RWPE1 (cell line): ENCODE measurements at regions not wholly inside any gene's neighbourhood (a gene's known extent, or its start where the extent isn't known, plus 50 kb on each side); places are given as distances from the start of the nearest gene placed in this dataset.
"Not testable (repeated sequence)": the region's sequence is repeated elsewhere in the genome, so short reads cannot be mapped to it uniquely, and the experiment has no call there.

ENCODE experiments used
- CTCF ChIA-PET: fragments of 350-600 bp; sonication (Branson Sonifier 250); formaldehyde crosslinking; extraction: SDS; loops from one replicate; lab custom pipeline; 2021; lab: Yijun Ruan, JAX
- POLR2A ChIA-PET: fragments of 400-600 bp; formaldehyde crosslinking; extraction: SDS; loops from one replicate; lab custom pipeline; 2020; ENCODE audit warnings: antibody characterized with exemption; ENCODE audit not compliant: low non-redundant PET; lab: Yijun Ruan, JAX
- DNase-seq: peaks from one replicate; pipeline ENCODE4 v3.0.0; 2012; ENCODE audit warnings: low spot score
- H3K27ac ChIP-seq: fragments of 450-650 bp; 2 replicates; pipeline ENCODE4 v1.5.1; 2017
- TF ChIP-seq, protein P1 (sequence below): fragments of 450-650 bp; conservative IDR thresholded peaks from 2 replicates; pipeline ENCODE4 v1.5.1; 2017; ENCODE audit warnings: low read depth, mild to moderate bottlenecking

DNA sequence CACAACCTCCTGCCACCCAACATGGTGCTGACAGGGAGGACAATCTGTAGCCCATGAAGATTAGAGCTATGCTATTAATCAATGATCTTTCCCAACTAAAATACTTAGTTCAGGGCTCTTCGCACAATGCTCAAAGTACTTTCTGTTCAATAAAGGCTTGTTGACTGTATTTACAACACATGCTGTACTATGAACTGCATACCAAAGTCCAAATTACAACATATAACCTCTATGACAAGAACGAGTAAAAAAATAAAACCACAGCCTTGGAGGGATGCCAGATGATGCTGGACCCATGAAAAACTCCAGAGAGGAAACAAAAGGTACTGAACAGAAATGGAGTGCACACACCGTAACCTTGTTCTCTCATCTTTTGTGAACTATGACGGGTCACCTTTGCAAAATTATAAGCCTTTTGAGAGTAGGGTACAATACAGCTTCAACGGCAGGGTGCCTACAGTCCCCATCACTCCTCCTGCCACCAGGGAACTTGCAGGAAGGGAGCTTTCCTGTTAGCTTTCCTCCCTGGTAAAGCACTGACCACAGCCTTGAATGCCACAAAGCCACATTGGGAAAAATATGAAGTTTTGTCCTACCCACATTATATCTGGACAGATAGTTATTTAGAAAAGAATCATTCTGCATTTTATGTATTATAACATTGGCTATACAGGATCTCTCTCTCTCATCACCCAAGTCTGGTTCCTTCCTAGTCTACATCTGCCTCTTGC lies 175.6 kb downstream of the NRIP1 start:
- no peak for DNase-seq
- TF ChIP-seq, protein P1, sequence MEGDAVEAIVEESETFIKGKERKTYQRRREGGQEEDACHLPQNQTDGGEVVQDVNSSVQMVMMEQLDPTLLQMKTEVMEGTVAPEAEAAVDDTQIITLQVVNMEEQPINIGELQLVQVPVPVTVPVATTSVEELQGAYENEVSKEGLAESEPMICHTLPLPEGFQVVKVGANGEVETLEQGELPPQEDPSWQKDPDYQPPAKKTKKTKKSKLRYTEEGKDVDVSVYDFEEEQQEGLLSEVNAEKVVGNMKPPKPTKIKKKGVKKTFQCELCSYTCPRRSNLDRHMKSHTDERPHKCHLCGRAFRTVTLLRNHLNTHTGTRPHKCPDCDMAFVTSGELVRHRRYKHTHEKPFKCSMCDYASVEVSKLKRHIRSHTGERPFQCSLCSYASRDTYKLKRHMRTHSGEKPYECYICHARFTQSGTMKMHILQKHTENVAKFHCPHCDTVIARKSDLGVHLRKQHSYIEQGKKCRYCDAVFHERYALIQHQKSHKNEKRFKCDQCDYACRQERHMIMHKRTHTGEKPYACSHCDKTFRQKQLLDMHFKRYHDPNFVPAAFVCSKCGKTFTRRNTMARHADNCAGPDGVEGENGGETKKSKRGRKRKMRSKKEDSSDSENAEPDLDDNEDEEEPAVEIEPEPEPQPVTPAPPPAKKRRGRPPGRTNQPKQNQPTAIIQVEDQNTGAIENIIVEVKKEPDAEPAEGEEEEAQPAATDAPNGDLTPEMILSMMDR, result no peak
- no peak overlapping the region for H3K27ac ChIP-seq
- ChIA-PET CTCF (interaction anchor here (0.6 kb wide), 2 partner anchors 35 to 1600 kb away, joined by 3 read pairs; no protein-coding TSS in a partner anchor), POLR2A (no interaction called here)

DNA sequence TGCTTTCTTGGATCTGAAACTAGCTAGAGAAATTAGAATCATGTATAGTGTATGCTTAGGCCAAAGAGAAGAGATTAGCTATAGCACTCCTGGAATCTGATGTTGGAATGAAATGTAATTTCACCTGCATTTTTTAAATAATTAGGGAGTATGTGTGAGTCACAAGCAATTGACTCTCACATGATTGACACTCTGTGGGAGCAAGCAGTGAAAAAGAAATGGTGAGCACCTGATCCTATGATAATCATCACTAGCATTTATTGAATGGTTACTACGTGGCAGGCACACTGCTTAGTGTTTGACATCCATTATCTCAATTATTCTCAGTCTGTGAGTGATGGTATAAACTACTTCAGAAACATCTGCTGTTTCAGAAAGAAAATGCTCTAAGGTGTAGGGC lies 176.6 kb downstream of the NRIP1 start:
- no peak overlapping the region for H3K27ac ChIP-seq
- no peak for DNase-seq
- ChIA-PET POLR2A (no interaction called here), CTCF (interaction anchor here (0.6 to 0.7 kb wide), 2 partner anchors 34 to 109 kb away, joined by 3 read pairs; no protein-coding TSS in a partner anchor)
- TF ChIP-seq, protein P1, result no peak

DNA sequence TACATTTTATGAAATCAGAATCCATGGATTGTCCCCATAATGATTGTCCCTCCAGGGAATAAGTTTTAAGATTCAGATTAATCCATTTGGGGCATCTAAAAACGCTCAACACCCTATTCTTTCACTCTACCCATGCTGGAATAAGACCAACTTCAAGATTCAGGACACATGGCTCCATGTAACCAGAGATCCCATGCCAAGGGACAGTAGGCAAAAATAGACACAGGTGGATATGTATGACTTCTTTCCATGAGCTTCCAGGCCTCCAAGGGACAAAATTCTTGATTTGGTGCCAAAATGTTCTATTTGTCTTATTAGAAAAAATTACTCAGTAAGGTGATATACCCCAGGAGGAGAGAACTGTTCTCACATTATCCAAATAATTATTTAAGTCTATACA lies 178.8 kb downstream of the NRIP1 start:
- H3K27ac ChIP-seq, result no peak overlapping the region
- ChIA-PET CTCF (interaction anchor here (0.6 kb wide), 1 partner anchor 1102 kb away, joined by 4 read pairs; no protein-coding TSS in a partner anchor), POLR2A (no interaction called here)
- TF ChIP-seq, protein P1, result no peak
- no peak for DNase-seq

DNA sequence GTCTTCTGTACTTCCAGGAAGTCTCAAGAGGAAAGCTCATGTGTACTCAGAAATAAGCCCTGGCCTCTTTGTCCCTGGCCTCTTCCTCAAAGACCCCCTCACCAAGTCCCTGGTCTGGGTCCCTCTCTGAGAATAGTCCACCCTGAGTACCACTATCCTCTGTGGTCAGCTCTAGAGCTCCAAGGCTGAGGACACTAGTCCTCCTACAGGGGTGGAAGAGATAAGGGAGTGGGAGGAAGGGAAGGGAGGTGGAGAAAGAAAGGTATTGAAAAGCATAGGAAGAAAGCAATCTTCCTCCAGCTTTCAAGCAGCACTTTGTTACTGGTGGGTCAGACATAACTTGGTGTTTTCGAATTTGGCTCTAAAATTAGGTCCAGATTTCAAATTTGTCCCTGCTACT lies 181.4 kb downstream of the NRIP1 start:
- ChIA-PET CTCF (no interaction called here), POLR2A (no interaction called here)
- no peak for DNase-seq
- H3K27ac ChIP-seq, result no peak overlapping the region
- TF ChIP-seq, protein P1, result no peak

DNA sequence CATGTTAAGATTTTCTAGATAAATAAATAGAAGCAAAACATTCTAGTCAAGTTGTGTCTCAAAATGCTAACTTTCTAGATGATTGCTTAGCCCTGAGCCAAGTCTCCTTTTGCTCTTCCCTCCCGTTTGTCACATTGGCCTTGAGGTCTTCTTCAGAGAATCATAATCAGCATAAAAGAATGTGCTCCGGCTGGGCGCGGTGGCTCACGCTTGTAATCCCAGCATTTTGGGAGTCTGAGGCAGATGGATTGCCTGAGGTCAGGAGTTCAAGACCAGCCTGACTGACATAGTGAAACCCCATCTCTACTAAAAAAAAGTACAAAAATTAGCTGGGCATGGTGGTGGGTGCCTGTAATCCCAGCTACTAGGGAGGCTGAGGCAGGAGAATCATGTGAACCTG lies 182.3 kb downstream of the NRIP1 start:
- H3K27ac ChIP-seq, DNase-seq, POLR2A ChIA-PET: not testable (repeated sequence)
- CTCF ChIA-PET, result interaction anchor here (0.5 kb wide), 1 partner anchor 313 kb away, joined by 4 read pairs; no protein-coding TSS in a partner anchor

DNA sequence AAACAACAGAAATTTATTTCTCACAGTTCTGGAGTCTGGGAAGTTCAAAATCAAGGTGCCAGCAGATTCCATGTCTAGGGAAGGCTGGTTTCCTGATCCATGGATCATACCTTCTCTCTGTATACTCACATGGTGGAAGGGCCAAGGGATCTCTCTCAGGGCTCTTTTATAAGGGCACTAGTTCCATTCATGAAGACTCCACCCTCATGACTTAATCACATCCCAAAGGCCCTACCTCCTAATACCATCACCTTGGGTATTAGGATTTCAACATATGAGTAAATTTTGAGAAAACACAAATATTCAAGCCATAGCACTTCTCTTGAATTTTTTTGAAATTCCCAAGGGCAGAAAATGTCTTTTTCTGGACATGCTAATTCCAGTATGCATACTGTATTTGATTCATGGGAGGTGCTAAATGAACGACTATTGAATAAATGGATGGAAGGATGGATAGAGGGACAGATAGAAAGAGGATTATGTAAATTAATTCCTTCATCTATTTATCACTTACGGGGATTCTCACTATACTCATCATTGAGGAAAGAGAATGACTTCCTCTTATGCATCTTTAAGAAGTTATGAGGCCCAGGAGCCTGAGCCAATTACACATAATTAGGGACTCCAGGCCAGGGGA lies 182.8 kb downstream of the NRIP1 start:
- no peak overlapping the region for H3K27ac ChIP-seq
- CTCF ChIA-PET, result no interaction called here
- no peak for DNase-seq
- TF ChIP-seq, protein P1, result no peak
- POLR2A ChIA-PET, result no interaction called here

DNA sequence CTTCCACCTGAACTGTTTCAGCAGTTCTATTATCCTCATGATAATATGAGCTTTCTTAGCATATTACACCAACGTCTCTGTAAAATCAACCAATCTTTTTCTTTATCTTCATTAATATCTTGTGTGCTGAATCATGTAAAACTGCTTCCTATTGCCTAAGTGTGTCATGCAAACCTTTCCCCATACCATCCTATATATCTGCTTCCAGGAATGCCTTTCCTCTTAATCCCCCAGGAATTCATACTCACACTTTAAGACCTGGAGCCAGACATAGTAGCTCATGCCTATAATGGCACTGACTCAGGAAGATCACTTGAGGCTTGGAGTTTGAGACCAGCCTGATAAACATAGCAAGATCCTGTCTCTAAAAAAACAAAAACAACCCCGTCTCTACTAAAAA lies 183.9 kb downstream of the NRIP1 start:
- ChIA-PET POLR2A (no interaction called here), CTCF (interaction anchor here (0.6 kb wide), 1 partner anchor 506 kb away, joined by 3 read pairs; no protein-coding TSS in a partner anchor)
- H3K27ac ChIP-seq, result no peak overlapping the region
- peak; percentile 42 for DNase-seq
- TF ChIP-seq, protein P1, result no peak
